Mesodermal cell (in vitro differentiated cells): ENCODE measurements at regions not wholly inside any gene's neighbourhood (a gene's known extent, or its start where the extent isn't known, plus 50 kb on each side); places are given as distances from the start of the nearest gene placed in this dataset.

Source experiments
- H3K27ac ChIP-seq: 2 replicates; pipeline ENCODE4 v1.7.0; 2013; ENCODE audit warnings: mild to moderate bottlenecking, low read depth, low read length, moderate library complexity; ENCODE audit not compliant: severe bottlenecking
- H3K36me3 ChIP-seq: 2 replicates; pipeline ENCODE4 v1.7.1; 2013; ENCODE audit warnings: mild to moderate bottlenecking, low read length, moderate library complexity; ENCODE audit not compliant: control insufficient read depth, insufficient read depth
- H3K4me1 ChIP-seq: one replicate; pipeline ENCODE4 v1.7.1; 2013; ENCODE audit warnings: mild to moderate bottlenecking, low read length; ENCODE audit not compliant: insufficient read depth, control insufficient read depth, poor library complexity, severe bottlenecking
- H3K4me3 ChIP-seq: 2 replicates; pipeline ENCODE4 v1.7.0; 2013; ENCODE audit warnings: low read length, control low read depth, mild to moderate bottlenecking; ENCODE audit not compliant: insufficient read depth, poor library complexity, severe bottlenecking; ENCODE audit errors: extremely low read depth
- H3K9me3 ChIP-seq: 2 replicates; pipeline ENCODE4 v1.7.1; 2013; ENCODE audit warnings: mild to moderate bottlenecking, low read length, moderate library complexity; ENCODE audit not compliant: control insufficient read depth
- WGBS, 2 experiments: methylation state at CpG; one replicate each; pipeline ENCODE4 v1.1.5; 2013; ENCODE audit warnings: missing lambda C conversion rate in 2 of 2; ENCODE audit not compliant: insufficient coverage in 2 of 2; 5-methylcytosine and 5-hydroxymethylcytosine counted together

DNA sequence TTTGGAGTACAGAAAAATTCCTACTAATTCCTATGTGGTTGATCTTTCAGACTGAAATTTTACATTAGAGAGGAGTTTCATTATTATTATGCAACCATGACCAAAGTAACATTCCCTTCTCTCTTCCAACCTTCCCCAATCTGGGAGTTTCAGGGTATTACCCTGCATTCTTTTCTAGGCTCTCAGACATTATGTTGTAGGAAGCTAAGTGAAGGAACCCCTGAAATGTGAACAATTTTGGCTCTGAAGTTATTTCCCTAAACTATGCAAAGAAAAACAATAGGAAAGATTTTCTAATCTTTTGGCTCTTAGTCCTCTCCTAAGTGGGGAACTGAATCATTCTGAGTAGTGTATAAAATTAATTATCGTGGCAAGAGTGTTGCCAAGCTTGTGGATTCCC, 63.3 kb upstream of the ZFAND5 start:
- peaks cover 2% of the 10 kb centered on the region for H3K4me1 ChIP-seq
- no peaks in the 10 kb centered on the region for H3K36me3 ChIP-seq
- H3K4me3 ChIP-seq, result no peak overlapping the region
- WGBS, 2 experiments, result no CpG with 5 or more reads among the region's 1 CpG
- H3K27ac ChIP-seq, result no peak overlapping the region
- no peaks in the 10 kb centered on the region for H3K9me3 ChIP-seq

DNA sequence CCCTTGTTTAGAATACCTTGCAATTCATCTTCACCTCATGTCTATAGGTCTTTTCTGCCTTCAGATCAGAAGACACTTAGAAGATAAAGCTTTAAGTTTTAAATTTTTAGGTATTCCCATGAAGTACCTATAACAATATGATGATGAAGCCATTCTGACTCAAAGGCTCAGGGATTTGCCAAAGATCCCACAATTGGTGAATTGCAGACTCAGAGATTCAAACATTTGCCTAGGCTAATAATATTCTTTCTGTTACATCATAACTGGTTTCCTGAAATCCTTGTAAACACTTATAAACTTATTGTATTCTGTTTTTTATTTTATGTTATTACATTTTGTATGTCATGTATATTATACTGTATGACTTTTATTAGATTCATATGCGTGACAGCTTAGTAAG, 62.8 kb upstream of the ZFAND5 start:
- Histone ChIP-seq H3K9me3 (no peaks in the 10 kb centered on the region), H3K4me1 (no peaks in the 10 kb centered on the region), H3K27ac (no peak overlapping the region), H3K4me3 (no peak overlapping the region), H3K36me3 (no peaks in the 10 kb centered on the region)
- WGBS, 2 experiments, result no CpG with 5 or more reads among the region's 1 CpG

DNA sequence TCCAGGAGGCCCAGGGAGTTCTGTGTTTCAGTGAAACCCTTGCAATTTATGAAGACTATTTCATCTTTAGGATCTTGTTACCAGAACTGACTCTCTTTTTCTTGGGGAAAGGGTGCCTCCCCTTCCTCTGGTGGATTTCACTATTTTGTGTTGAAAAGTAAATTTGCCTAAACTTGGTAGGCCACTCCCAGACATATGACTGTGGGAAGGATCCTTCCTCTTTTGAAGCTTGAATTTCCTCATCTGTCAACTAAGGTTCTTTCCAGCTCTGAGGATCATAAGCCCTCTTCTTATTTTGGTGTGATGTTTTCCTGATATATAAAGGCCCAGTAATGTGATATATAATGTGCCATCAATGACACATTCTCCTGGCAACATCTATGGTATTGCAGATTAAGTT, 59.1 kb upstream of the ZFAND5 start:
- Histone ChIP-seq H3K27ac (no peak overlapping the region), H3K36me3 (no peaks in the 10 kb centered on the region), H3K4me1 (no peaks in the 10 kb centered on the region), H3K9me3 (no peaks in the 10 kb centered on the region), H3K4me3 (no peak overlapping the region)

DNA sequence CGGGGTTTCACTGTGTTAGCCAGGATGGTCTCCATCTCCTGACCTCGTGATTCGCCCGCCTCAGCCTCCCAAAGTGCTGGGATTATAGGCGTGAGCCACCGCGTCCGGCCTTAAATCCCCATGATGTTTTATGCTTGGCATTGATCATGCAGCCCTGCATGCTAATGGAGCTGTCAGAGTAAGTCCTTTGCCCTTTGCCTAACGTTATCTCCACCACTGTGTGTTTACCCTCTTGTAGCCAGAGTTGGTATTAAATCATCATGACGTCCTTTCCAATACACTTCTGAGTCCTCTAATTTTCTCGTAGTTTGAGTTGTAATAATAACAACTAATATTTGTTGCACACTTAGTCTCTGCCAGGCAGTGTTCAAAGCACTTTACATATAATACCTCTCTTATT, 57.2 kb upstream of the ZFAND5 start:
- no peak overlapping the region for H3K27ac ChIP-seq
- WGBS, 2 experiments, result 89 to 98% methylated on average over 7 to 9 of the region's 11 CpGs

DNA sequence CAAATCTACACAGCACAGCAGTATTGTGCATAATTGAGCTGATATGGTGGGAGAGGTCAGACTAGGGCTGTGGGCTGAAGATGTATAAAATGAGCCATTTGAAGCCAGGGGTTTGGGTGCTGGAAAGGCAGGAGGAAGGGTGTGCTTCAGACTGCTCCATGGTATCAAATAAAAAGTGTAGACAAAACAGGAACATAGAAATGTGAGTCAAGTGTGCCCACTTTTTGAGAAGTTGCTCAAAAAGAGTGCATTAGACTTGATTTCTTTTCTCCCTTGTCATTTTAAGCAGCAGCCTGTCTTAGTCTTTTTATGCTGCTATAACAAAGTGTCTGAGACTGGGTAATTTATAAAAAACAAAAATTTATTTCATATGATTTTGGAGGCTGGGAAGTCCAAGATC, 55.8 kb upstream of the ZFAND5 start:
- H3K4me3 ChIP-seq, result no peak overlapping the region
- H3K36me3 ChIP-seq, result no peaks in the 10 kb centered on the region
- H3K4me1 ChIP-seq, result no peaks in the 10 kb centered on the region
- no peaks in the 10 kb centered on the region for H3K9me3 ChIP-seq
- no peak overlapping the region for H3K27ac ChIP-seq

More for the DNA sequence above, 57.2 kb upstream of the ZFAND5 start:
- Histone ChIP-seq H3K4me3 (no peak overlapping the region), H3K36me3 (no peaks in the 10 kb centered on the region), H3K4me1 (no peaks in the 10 kb centered on the region), H3K9me3 (no peaks in the 10 kb centered on the region)

DNA sequence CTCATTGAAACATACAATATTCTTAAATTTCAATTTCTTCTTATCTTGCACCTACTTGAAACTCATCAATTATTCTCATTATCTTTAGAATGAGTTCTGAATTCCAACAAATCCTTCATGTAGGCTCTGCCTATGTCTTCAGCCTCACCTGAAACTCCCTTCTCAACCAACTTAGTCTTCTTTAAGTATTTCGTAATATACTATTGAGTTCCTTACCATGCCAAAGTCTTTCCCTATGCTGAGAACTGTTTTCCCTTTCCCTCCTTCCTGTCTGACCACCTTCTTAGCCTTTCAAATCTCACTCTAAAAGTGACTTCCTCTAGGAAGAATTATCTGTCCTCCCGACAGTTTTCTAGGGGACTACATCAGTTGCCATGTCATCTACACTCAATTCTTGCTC, 50.9 kb upstream of the ZFAND5 start:
- H3K36me3 ChIP-seq, result no peaks in the 10 kb centered on the region
- no peak overlapping the region for H3K27ac ChIP-seq
- H3K4me3 ChIP-seq, result no peak overlapping the region
- no peaks in the 10 kb centered on the region for H3K9me3 ChIP-seq
- 100% methylated on average over 1 to 2 of the region's 2 CpGs for WGBS, 2 experiments
- H3K4me1 ChIP-seq, result no peaks in the 10 kb centered on the region

DNA sequence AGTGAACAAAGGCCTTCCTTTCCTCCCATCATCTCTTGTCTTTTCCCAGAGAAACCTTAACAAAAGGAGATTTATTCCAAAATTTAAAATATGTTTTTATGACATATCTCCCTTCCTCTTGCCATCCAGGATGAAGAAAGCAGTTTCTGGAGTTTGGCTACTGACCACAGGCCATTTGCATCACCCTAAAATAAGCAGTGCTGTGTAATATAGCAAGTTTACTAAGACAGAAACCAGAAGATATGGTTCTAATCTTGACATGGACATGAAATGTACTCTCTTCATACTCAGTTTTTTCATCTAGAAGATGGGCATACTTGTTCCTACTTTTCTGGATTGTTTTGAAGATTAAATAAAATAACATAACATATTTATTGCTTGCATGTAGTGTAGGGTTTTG, 50.2 kb upstream of the ZFAND5 start:
- H3K36me3 ChIP-seq, result no peaks in the 10 kb centered on the region
- no peaks in the 10 kb centered on the region for H3K4me1 ChIP-seq
- no peak overlapping the region for H3K27ac ChIP-seq
- H3K4me3 ChIP-seq, result no peak overlapping the region
- H3K9me3 ChIP-seq, result no peaks in the 10 kb centered on the region
